GM18511 (cell line): ENCODE measurements at regions not wholly inside any gene's neighbourhood (a gene's known extent, or its start where the extent isn't known, plus 50 kb on each side); places are given as distances from the start of the nearest gene placed in this dataset.
"Not testable (repeated sequence)": the region's sequence is repeated elsewhere in the genome, so short reads cannot be mapped to it uniquely, and the experiment has no call there.

Experiments
- ATAC-seq: cut with Tn5 transposase; IDR thresholded peaks from one replicate; pipeline ENCODE4 v1.9.1; 2021; ENCODE audit warnings: mild to moderate bottlenecking, moderate library complexity; ENCODE audit not compliant: unreplicated experiment

- ATAC-seq, result peak; percentile 79
Observed at GRCh38 chr18:32884543-32884942, 111.7 kb upstream of the KLHL14 start.

DNA sequence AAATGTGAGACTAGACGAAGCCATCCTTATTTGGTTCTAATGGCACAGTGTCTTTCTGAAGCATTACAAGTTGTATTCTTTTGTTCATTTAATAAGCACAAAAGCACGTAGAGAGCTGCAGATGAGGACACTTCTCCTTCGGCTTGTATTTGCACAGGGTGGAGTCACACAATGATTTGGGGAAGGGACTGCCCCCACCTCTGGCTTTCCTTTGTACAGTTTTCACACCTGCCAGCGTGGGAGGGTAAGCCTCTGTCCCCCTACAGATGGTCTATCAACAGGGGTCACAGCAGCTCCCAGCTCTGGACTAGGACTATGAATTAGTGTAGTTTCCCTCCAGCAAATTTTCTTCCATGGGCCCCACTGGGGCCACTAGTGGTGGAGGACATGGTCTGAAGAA, 108.2 kb upstream of the KLHL14 start:
- no peak for ATAC-seq

GRCh38 chr18:32879497-32879896, 106.7 kb upstream of the KLHL14 start:
- no peak for ATAC-seq

DNA sequence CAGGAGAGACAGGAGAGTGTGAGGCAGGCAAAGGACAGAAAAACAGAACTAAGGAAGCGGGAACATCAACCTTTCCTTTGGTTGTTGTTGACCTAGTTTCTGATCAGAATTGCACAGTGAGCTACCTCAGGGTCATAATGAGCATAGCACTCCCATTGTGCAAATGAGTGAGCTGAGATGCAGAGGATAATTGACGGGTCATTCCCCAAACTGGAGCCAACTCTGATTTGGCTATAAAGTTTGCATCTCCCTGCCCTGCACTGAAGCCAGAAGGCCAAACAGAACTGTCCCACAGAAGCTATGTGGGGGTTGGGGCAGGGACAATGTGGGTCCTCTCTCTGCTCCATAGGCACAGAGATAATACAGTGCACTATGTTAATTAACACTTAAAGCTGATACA, 105.6 kb upstream of the KLHL14 start:
- ATAC-seq, result no peak

DNA sequence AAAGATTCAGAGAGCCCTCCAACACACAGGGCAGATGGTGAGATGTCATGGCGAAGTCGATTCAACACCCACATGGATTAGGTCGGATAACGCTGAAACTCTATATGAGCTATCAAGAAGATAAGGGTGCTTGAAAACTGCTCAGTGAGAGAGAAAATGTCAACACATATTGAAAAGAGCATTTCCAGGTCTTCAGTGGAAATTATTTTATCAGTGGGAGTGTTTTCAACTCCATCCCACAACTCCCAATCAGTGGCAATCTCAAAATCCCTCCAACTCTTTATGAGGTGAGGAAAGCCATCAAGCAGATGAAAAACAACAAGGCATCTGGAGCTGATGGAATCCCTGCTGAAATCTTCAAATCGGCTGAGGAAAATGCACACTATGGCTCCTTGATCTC, 104.5 kb upstream of the KLHL14 start:
- ATAC-seq, result no peak

- ATAC-seq, result no peak
Observed at GRCh38 chr18:32875625-32876024, 102.8 kb upstream of the KLHL14 start.

DNA sequence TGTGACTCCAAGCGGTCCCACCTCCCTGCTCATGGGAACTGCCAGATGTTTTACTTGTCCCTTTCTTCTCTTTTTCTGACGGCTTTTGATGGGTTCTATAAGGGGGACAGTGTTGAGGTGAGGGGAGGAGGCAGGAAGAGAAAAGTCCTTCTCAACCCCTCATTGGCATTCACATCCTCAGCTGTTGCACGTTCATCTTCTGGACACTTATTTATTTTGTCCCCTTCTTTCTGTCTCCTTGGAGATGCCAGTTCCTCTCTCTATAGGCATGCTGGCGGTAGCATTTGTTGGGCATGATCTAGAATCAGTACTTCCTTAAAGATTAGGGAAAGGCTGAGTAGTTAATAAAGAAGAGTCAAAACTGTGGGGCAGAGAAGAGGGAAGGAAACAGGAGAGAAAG, 99.0 kb upstream of the KLHL14 start:
- ATAC-seq, result no peak

GRCh38 chr18:32870611-32871010, 97.8 kb upstream of the KLHL14 start:
- no peak for ATAC-seq

DNA sequence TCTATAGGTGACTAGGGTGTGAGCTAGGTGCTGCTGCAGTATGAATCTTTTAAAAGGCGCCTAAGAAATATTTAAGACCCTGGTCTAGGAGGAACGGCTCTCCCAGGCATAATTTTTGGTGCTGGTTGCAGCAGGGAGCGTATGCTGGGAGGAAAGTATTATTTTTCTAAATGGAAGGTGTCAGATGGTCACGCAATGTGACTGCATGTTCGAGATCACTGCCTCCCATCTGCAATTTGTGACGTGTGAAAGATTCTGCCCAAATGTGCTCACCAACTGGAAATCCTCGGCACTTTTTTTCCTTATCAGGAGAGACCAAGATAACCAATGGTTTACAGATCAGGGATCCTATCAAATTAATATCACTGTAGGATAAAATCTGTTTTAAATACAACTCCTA, 95.6 kb upstream of the KLHL14 start:
- ATAC-seq, result no peak

DNA sequence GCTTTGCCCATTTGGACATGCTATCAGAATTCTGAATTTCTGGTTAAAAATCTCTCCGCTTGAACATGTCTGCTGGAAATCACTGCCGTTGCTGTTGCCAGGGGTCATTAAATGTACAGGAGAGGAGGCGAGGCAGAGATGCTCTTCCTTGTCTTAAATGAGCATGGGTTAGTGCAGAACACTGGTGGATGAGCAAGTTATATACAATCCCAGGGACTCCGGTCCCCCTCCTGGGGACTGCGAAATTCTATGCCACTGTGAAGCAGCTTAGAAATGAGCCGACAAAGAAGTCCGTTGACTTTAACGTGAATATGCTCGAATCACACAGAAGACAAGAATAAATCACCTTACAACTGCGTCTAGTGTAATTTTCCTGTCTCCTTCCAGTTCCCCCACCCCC, 95.1 kb upstream of the KLHL14 start:
- ATAC-seq, result no peak

DNA sequence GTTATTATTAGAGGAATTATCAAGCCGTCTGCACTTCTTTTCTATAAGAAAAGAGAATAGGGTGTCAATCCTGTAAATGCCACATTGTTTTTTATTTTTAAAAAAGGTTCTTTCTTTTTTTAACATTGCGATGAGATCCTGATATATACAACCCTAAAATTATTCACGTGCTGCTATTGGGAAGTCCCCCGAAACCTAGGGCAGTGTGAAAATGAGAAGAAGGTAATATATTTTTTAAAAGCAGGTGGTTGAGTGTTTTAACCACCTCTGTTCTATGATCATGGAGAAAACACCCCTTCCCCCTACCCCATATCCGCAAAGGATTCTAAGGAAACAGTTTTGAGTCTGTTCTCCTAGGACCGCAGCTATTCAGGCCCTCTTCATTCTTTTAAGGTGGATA, 94.5 kb upstream of the KLHL14 start:
- no peak for ATAC-seq

DNA sequence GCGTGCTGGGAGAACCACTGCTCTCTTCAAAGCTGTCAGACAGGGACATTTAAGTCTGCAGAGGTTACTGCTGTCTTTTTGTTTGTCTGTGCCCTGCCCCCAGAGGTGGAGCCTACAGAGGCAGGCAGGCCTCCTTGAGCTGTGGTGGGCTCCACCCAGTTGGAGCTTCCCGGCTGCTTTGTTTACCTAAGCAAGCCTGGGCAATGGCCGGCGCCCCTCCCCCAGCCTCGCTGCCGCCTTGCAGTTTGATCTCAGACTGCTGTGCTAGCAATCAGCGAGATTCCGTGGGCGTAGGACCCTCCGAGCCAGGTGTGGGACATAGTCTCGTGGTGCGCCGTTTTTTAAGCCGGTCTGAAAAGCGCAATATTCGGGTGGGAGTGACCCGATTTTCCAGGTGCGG, 89.2 kb upstream of the KLHL14 start:
- ATAC-seq, result not testable (repeated sequence)

DNA sequence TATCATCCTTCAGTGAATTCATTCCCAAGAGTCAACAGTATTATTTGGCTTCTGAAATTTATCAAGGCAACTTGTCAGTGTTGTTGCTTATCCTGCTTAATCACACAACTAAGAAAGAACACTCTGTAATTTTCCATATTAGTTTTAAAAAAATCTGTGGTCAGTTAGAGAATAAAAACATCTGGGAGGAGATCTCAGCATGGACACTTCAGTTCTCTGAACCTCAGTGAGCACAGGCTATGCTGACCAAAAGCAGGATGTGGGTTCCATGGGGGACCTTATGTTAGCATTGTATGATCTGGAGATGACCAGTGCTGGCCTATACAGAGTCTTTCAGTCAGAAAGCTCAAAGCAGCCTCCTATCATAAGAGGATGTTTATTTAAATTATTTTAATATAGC, 79.1 kb upstream of the KLHL14 start:
- ATAC-seq, result no peak

DNA sequence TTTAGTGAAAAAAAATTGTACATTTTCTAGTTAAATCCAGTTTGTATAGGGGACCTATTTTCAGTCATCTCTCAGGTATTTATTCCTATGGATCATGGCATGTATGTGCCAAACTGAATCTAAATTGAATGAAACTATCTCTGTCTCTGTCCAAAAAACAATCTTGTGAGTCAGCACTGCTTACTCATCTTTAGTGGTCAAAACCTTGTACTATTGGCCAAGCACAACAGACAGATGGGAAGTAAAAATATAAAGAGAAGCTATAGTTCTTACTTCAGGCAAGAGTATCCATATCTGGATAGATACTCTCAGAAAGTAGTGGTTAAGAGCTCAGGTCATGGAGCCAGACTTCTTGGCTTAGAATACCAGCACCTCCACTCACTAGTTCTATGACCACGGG, 76.0 kb upstream of the KLHL14 start:
- ATAC-seq, result no peak

- ATAC-seq, result no peak
Observed at GRCh38 chr18:32847691-32848090, 74.9 kb upstream of the KLHL14 start.

DNA sequence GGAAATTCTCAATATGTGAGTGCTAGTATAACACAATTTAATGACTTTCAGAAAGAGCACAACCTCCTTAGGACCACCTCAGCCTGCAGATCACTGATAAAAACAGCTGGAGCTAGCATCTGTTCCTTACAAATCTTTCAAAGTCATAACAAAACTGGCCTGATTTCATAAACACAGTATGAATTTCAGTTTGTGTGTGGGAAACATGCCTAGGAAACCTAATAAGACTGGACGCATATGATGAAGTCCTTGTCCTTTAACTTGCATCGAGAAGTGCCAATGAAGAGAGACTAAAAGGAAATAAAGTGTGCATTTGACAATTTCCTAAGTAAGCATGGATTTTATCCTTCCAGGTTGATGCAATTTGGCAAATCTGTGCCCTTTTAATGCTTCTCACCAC, 74.1 kb upstream of the KLHL14 start:
- no peak for ATAC-seq

DNA sequence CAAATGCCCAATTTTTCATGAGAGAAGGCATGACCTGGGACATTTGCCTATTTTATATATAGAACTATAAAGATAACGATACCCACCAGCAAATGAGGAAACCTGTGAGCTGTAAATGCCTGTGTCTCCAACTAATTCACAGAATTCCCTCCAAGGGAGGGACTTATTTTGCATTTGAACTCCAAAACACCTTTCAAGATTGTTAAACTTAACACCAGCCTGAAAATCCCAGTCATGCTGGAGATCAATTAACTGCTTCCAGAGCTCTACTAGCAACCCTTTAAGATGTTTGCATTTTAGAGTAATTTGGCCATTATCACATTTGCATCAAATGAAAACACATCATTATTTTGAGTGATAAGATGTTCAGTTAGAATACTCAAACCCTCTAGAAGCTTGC, 68.1 kb upstream of the KLHL14 start:
- no peak for ATAC-seq

DNA sequence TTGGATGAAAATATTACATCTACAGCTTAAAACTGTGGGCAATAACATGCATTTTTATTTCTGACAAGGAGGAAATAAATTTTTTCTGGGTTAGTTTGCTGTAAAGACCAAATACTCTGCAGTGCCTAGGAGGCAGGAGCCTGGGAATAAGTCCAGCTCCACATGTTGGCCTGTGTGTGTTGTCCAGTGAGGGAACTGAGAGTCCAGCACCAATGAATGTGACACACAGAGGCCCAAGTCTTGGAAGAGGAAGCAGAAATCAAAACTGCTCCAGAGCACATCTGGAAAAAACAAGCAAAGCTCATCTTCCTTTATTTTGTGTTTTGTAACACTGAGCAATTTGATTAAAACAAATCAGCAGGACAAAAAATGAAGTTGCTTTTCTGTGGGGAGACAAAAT, 63.1 kb upstream of the KLHL14 start:
- ATAC-seq, result no peak

DNA sequence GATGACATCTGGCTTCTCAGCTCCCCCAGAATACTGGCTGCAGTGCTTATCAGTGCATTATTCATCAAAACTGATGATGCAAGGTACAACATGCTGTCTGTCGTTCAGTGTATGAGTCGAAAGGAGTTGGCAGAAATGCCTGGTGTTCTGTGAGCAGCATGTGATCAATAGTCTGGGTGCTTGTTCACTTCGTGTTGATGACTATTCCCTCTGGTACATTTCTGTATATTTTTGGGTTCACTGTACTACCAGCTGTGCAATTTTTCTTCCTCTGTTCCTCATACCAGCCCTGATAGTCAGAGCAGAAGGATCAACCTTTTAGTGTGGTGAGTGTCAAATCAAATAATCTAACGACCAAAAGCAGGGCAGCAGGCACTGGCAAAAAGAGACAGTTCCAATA, 59.0 kb upstream of the KLHL14 start:
- ATAC-seq, result no peak

DNA sequence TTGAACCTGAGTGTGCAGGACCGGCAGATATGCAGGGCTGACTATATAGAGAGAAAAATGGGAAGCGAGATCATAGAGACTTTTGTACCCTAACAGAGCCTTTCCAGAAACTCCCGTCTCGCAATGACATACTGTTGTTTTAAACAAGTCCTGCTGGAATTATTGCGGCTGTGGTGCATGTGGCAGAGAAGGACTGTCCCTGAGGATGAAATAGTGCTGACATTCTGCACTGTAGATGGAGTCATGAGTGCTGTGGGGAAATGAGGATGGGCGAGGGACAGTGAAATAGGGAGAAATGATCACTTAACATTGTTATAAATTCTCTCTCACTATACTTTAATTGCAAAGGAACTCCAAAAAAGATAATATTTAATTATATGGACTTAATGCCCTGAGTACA, 50.4 kb upstream of the KLHL14 start:
- ATAC-seq, result no peak
